H1 (cell line): ENCODE measurements at regions not wholly inside any gene's neighbourhood (a gene's known extent, or its start where the extent isn't known, plus 50 kb on each side); places are given as distances from the start of the nearest gene placed in this dataset.

Experiments
- CTCF ChIA-PET: fragments of 300-600 bp; sonication (Branson Sonifier 250); formaldehyde crosslinking; loops from one replicate; lab custom pipeline; 2021; ENCODE audit not compliant: partially characterized antibody; lab: Charles Lee
- POLR2A ChIA-PET: fragments of 300-600 bp; sonication (Branson Sonifier 250); formaldehyde crosslinking; loops from one replicate; lab custom pipeline; 2021; ENCODE audit warnings: inconsistent platforms; ENCODE audit not compliant: partially characterized antibody; lab: Charles Lee
- DNase-seq, 2 experiments: peaks; one replicate each; pipeline versions ENCODE4 v3.0.0 to v3.0.0-alpha.2; 2010 to 2022; ENCODE audit warnings: low spot score in 2 of 2, low read depth in 1 of 2, mixed read lengths in 1 of 2
- FAIRE-seq: peaks from 2 replicates; lab custom pipeline; 2011; peaks lifted over from hg19 to GRCh38; lab: Jason Lieb, UNC
- H2AFZ ChIP-seq: 2 replicates; pipeline ENCODE4 v1.8.1; 2012; ENCODE audit warnings: low read length, inconsistent platforms
- H2AK5ac ChIP-seq: 2 replicates; pipeline ENCODE4 v1.6.1; 2013; ENCODE audit warnings: low read depth, low read length
- H2BK120ac ChIP-seq: replicated peaks from 2 replicates; pipeline ENCODE3; 2013; ENCODE audit warnings: low read depth, low read length, inconsistent platforms
- H2BK12ac ChIP-seq: 2 replicates; pipeline ENCODE4 v1.6.1; 2013; ENCODE audit warnings: low read depth, low read length
- H2BK15ac ChIP-seq: 2 replicates; pipeline ENCODE4 v1.6.1; 2013; ENCODE audit warnings: low read length
- H2BK20ac ChIP-seq: 2 replicates; pipeline ENCODE4 v1.6.1; 2013; ENCODE audit warnings: low read length
- H2BK5ac ChIP-seq: 2 replicates; pipeline ENCODE4 v1.6.1; 2013; ENCODE audit warnings: low read depth, low read length
- H3K14ac ChIP-seq: 2 replicates; pipeline ENCODE4 v1.6.1; 2013; ENCODE audit warnings: inconsistent platforms; ENCODE audit not compliant: insufficient read length
- H3K18ac ChIP-seq: 2 replicates; pipeline ENCODE4 v1.6.1; 2013; ENCODE audit warnings: low read length; ENCODE audit errors: extremely low read depth
- H3K23ac ChIP-seq: 2 replicates; pipeline ENCODE4 v1.6.1; 2013; ENCODE audit warnings: inconsistent platforms; ENCODE audit not compliant: insufficient read length
- H3K23me2 ChIP-seq: 2 replicates; pipeline ENCODE4 v1.6.1; 2013; ENCODE audit warnings: low read depth, low read length
- H3K27ac ChIP-seq: 2 replicates; pipeline ENCODE4 v1.6.1; 2011; ENCODE audit warnings: low read depth, low read length, inconsistent platforms
- H3K27me3 ChIP-seq, 4 experiments: replicated peaks in 1 of 4; 1 replicate in 1 of 4; 2 replicates in 3 of 4; pipeline versions ENCODE4 v1.6.1 to v1.8.1; 2011 to 2013; ENCODE audit warnings: low read length in 3 of 4, mild to moderate bottlenecking in 3 of 4, inconsistent platforms in 2 of 4, mixed read lengths in 2 of 4, moderate library complexity in 1 of 4; ENCODE audit not compliant: control insufficient read depth in 3 of 4, insufficient read depth in 3 of 4; ENCODE audit errors: extremely low read depth in 1 of 4
- H3K36me3 ChIP-seq, 4 experiments: 2 replicates each; pipeline versions ENCODE4 v1.6.1 to v1.8.1; 2011 to 2013; ENCODE audit warnings: mild to moderate bottlenecking in 4 of 4, low read length in 3 of 4, moderate library complexity in 2 of 4, control low read depth in 1 of 4, inconsistent platforms in 1 of 4; ENCODE audit not compliant: insufficient read depth in 4 of 4, control insufficient read depth in 2 of 4
- H3K4ac ChIP-seq: replicated peaks from 2 replicates; pipeline ENCODE3; 2013; ENCODE audit warnings: low read length, low read depth, mixed read lengths, inconsistent platforms; ENCODE audit not compliant: insufficient read length
- H3K4me1 ChIP-seq, 4 experiments: replicated peaks in 1 of 4; 1 replicate in 1 of 4; 2 replicates in 3 of 4; pipeline versions ENCODE4 v1.6.1 to v1.8.1; 2011 to 2013; ENCODE audit warnings: low read length in 3 of 4, inconsistent platforms in 2 of 4, mixed read lengths in 1 of 4; ENCODE audit not compliant: insufficient read depth in 4 of 4, control insufficient read depth in 3 of 4
- H3K4me2 ChIP-seq, 2 experiments: 2 replicates each; pipeline versions ENCODE4 v1.6.1 to v1.8.1; 2011 to 2013; ENCODE audit warnings: low read depth in 2 of 2, low read length in 2 of 2, control low read depth in 1 of 2, inconsistent platforms in 1 of 2, mild to moderate bottlenecking in 1 of 2; ENCODE audit not compliant: insufficient read depth in 1 of 2
- H3K4me3 ChIP-seq, 4 experiments: fragments of 200-600, 300-600 bp in 1 of 4; sonication (generic), shearing (Covaris generic), sonication (Bioruptor Twin) in 1 of 4; 2 replicates each; pipeline versions ENCODE4 v1.5.1 to v1.8.1; 2011 to 2016; ENCODE audit warnings: low read length in 4 of 4, low read depth in 3 of 4, control low read depth in 2 of 4, inconsistent platforms in 2 of 4, mild to moderate bottlenecking in 2 of 4, mixed read lengths in 1 of 4, moderate library complexity in 1 of 4; ENCODE audit not compliant: insufficient read depth in 2 of 4; ENCODE audit errors: extremely low read depth in 1 of 4
- H3K56ac ChIP-seq: replicated peaks from 2 replicates; pipeline ENCODE3; 2013; ENCODE audit warnings: low read depth, mild to moderate bottlenecking, mixed read lengths, low read length, inconsistent platforms; ENCODE audit not compliant: insufficient read length
- H3K79me1 ChIP-seq: 2 replicates; pipeline ENCODE4 v1.6.1; 2013; ENCODE audit warnings: low read depth, low read length, control low read depth
- H3K79me2 ChIP-seq, 2 experiments: 2 replicates each; pipeline versions ENCODE4 v1.6.1 to v1.8.1; 2012 to 2013; ENCODE audit warnings: low read length in 2 of 2, mild to moderate bottlenecking in 2 of 2, inconsistent platforms in 1 of 2; ENCODE audit not compliant: insufficient read depth in 2 of 2, control insufficient read depth in 1 of 2
- H3K9ac ChIP-seq, 4 experiments: replicated peaks in 1 of 4; 1 replicate in 1 of 4; 2 replicates in 3 of 4; pipeline versions ENCODE4 v1.6.1 to v1.8.1; 2011 to 2013; ENCODE audit warnings: low read depth in 3 of 4, low read length in 3 of 4, control low read depth in 2 of 4, mild to moderate bottlenecking in 2 of 4, moderate library complexity in 2 of 4, inconsistent platforms in 1 of 4; ENCODE audit errors: extremely low read depth in 1 of 4
- H3K9me3 ChIP-seq, 2 experiments: 2 replicates each; pipeline versions ENCODE4 v1.6.1 to v1.8.1; 2012 to 2013; ENCODE audit warnings: mild to moderate bottlenecking in 2 of 2, moderate library complexity in 2 of 2, control low read depth in 1 of 2, inconsistent platforms in 1 of 2, low read depth in 1 of 2, low read length in 1 of 2, mixed read lengths in 1 of 2; ENCODE audit not compliant: insufficient read depth in 2 of 2
- H4K20me1 ChIP-seq, 2 experiments: replicated peaks in 1 of 2; 2 replicates each; pipeline versions ENCODE3 to v1.8.1; 2011 to 2013; ENCODE audit warnings: inconsistent platforms in 2 of 2, low read length in 2 of 2, mild to moderate bottlenecking in 1 of 2; ENCODE audit not compliant: insufficient read depth in 2 of 2, control insufficient read depth in 1 of 2
- H4K5ac ChIP-seq: 2 replicates; pipeline ENCODE4 v1.6.1; 2013; ENCODE audit warnings: low read length, low read depth, mixed read lengths, inconsistent platforms; ENCODE audit not compliant: insufficient read length
- H4K8ac ChIP-seq: 2 replicates; pipeline ENCODE4 v1.8.0; 2013; ENCODE audit warnings: mild to moderate bottlenecking, moderate library complexity, low read length, inconsistent platforms; ENCODE audit not compliant: insufficient read depth; ENCODE audit errors: extremely low read depth
- H4K91ac ChIP-seq: replicated peaks from 2 replicates; pipeline ENCODE3; 2013; ENCODE audit warnings: low read length, mixed read lengths, inconsistent platforms; ENCODE audit not compliant: insufficient read length
- ATF3 ChIP-seq: IDR thresholded peaks from 2 replicates; pipeline ENCODE4 v1.6.1; 2011; ENCODE audit warnings: low read depth, mild to moderate bottlenecking, low read length; ENCODE audit not compliant: insufficient read depth
- CTCF ChIP-seq, 3 experiments: IDR thresholded peaks; 1 replicate in 2 of 3; 2 replicates in 1 of 3; pipeline versions ENCODE4 v1.5.1 to v1.6.1; 2011; ENCODE audit warnings: low read length in 3 of 3, mild to moderate bottlenecking in 3 of 3, inconsistent platforms in 2 of 3, low read depth in 1 of 3, moderate library complexity in 1 of 3; ENCODE audit not compliant: insufficient read depth in 1 of 3; ENCODE audit errors: control extremely low read depth in 1 of 3
- GABPA ChIP-seq: IDR thresholded peaks from 2 replicates; pipeline ENCODE4 v1.6.1; 2011; ENCODE audit warnings: mild to moderate bottlenecking, low read length, moderate library complexity, borderline replicate concordance; ENCODE audit not compliant: insufficient read depth
- HDAC6 ChIP-seq: IDR thresholded peaks from one replicate; pipeline ENCODE4 v1.7.1; 2012; ENCODE audit warnings: low read depth, mild to moderate bottlenecking, inconsistent platforms, low read length, moderate library complexity
- KDM1A ChIP-seq: fragments of 200-600, 300-600 bp; sonication (generic); IDR thresholded peaks from 2 replicates; pipeline ENCODE4 v1.7.1; 2016; ENCODE audit warnings: mild to moderate bottlenecking, low read length, borderline replicate concordance
- RXRA ChIP-seq: IDR thresholded peaks from 2 replicates; pipeline ENCODE4 v1.6.1; 2011; ENCODE audit warnings: low read depth, mild to moderate bottlenecking, low read length, moderate library complexity; ENCODE audit not compliant: insufficient read depth
- SIX5 ChIP-seq: IDR thresholded peaks from 2 replicates; pipeline ENCODE4 v1.6.1; 2011; ENCODE audit warnings: mild to moderate bottlenecking, low read depth, low read length
- SUZ12 ChIP-seq: fragments of 200-600 bp; sonication (generic); IDR thresholded peaks from 2 replicates; pipeline ENCODE4 v1.6.1; 2012; ENCODE audit warnings: mild to moderate bottlenecking, inconsistent platforms, low read length, moderate library complexity, mixed read lengths
- WGBS, 2 experiments: shearing (Covaris generic) in 1 of 2; methylation state at CpG; one replicate each; pipeline versions ENCODE4 v1.1.6 to v1.1.7; 2013 to 2015; ENCODE audit warnings: low lambda C conversion rate in 2 of 2, mixed read lengths in 2 of 2, inconsistent platforms in 1 of 2, low coverage in 1 of 2, missing lambda C conversion rate in 1 of 2; ENCODE audit not compliant: insufficient replicate concordance in 2 of 2, insufficient coverage in 1 of 2, insufficient read length in 1 of 2; ENCODE audit errors: extremely low coverage in 1 of 2, missing lambda C conversion rate in 1 of 2; 5-methylcytosine and 5-hydroxymethylcytosine counted together

- Histone ChIP-seq H3K27me3 (no peaks in the 10 kb centered on the region), H4K8ac (no peak overlapping the region), H2BK20ac (no peak overlapping the region), H3K23me2 (no peaks in the 10 kb centered on the region), H2AFZ (no peak overlapping the region), H2BK15ac (no peak overlapping the region), H3K23ac (no peak overlapping the region), H2BK5ac (no peak overlapping the region), H3K4me1 (peaks cover 0 to 7% (median 3%) of the 10 kb centered on the region in 4 experiments; a peak in 3 of 7 replicates), H3K9me3 (peaks cover 4 to 10% of the 10 kb centered on the region in 2 experiments), H3K4me3 (no peak overlapping the region), H2BK12ac (no peak overlapping the region), H4K20me1 (no peaks in the 10 kb centered on the region), H3K27ac (no peak overlapping the region), H3K79me2 (no peaks in the 10 kb centered on the region), H4K91ac (no peak overlapping the region), H4K5ac (no peak overlapping the region), H3K9ac (no peak overlapping the region), H3K14ac (no peak overlapping the region), H3K4me2 (no peak overlapping the region), H3K36me3 (peaks cover 0 to 3% (median 0%) of the 10 kb centered on the region in 4 experiments; a peak in 2 of 8 replicates), H3K79me1 (no peaks in the 10 kb centered on the region), H3K56ac (no peak overlapping the region), H3K18ac (no peak overlapping the region), H2AK5ac (no peak overlapping the region), H2BK120ac (no peak overlapping the region), H3K4ac (no peak overlapping the region)
- DNase-seq, result no peak
- 94% methylated on average over 3 of the region's 3 CpGs; no CpG with 5 or more reads in 1 of the 2 experiments for WGBS, 2 experiments
- TF ChIP-seq KDM1A (no peak), HDAC6 (no peak), SIX5 (no peak), GABPA (no peak), SUZ12 (no peak), ATF3 (no peak), RXRA (no peak), CTCF (IDR thresholded peaks at IDR 0.05; ENCODE audit: control extremely low read depth in 1 of 3, insufficient read depth in 1 of 3, low read depth in 1 of 3, low read length in 3 of 3) (no peak)
- ChIA-PET CTCF (no interaction called here), POLR2A (no interaction called here)
- FAIRE-seq, result no peak
Measured at GRCh38 chr13:82898586-82898985, 983.7 kb downstream of the SLITRK1 start.
